Pancreas (tissue), 10 donors: ENCODE measurements at regions not wholly inside any gene's neighbourhood (a gene's known extent, or its start where the extent isn't known, plus 50 kb on each side); places are given as distances from the start of the nearest gene placed in this dataset.
"Not testable (repeated sequence)": the region's sequence is repeated elsewhere in the genome, so short reads cannot be mapped to it uniquely, and the experiment has no call there.

Source experiments
- ATAC-seq, 4 donors: fragments of 200-7000 bp; cut with Tn5 transposase; one replicate each; pipeline versions ENCODE4 v1.8.0 to v1.9.1; 2020; ENCODE audit warnings: mild to moderate bottlenecking in 4 of 4, moderate library complexity in 4 of 4
- DNase-seq, 6 donors: peaks; one replicate each; pipeline ENCODE4 v3.0.0-alpha.2; 2020
- FAIRE-seq: peaks from 2 replicates; lab custom pipeline; 2012; peaks lifted over from hg19 to GRCh38; lab: Jason Lieb, UNC
- H3K27ac ChIP-seq, 4 donors: fragments of 200-600 bp; sonication (generic); 1 replicate in 3 of 4; 2 replicates in 1 of 4; pipeline versions ENCODE4 v1.5.0 to v1.8.0; 2020
- H3K27me3 ChIP-seq, 4 donors: fragments of 200-600 bp; one replicate each; pipeline ENCODE4 v1.8.0; 2021
- H3K36me3 ChIP-seq, 3 donors: fragments of 200-600 bp; sonication (generic) in 1 of 3; one replicate each; pipeline versions ENCODE4 v1.5.0 to v1.8.0; 2020 to 2021
- H3K4me1 ChIP-seq, 3 donors: fragments of 200-600 bp; one replicate each; pipeline ENCODE4 v1.8.0; 2021
- H3K4me3 ChIP-seq, 4 donors: fragments of 200-600 bp; sonication (generic) in 2 of 4; one replicate each; pipeline versions ENCODE4 v1.5.0 to v1.8.0; 2020 to 2021
- H3K9me3 ChIP-seq, 4 donors: fragments of 200-600 bp; one replicate each; pipeline ENCODE4 v1.8.0; 2021
- WGBS, 2 donors: extraction: QIAGEN DNeasy Blood & Tissue Kit; methylation state at CpG; one replicate each; pipeline ENCODE4 v1.1.7; 2013; 5-methylcytosine and 5-hydroxymethylcytosine counted together
- intact Hi-C, 3 donors: fragments of 100-400 bp; cut with DNase I; formaldehyde crosslinking; loops; one replicate each; pipeline versions ENCODE4 v1.11.1 to v1.14.2; 2022
- TF ChIP-seq, protein P1 (sequence below), 4 donors: fragments of 200-600 bp; sonication (generic) in 3 of 4; IDR thresholded peaks; one replicate each; pipeline versions ENCODE4 v1.5.0 to v1.8.0; 2021; ENCODE audit warnings: antibody characterized with exemption in 4 of 4
- donor health status: healthy with polysubstance abuse.
- donor health status: DM: no; HTN: no; CAD: no; lungs with moderate emphysema.
- donor health status: DM: no; HTN: no; CAD: no.
- donor health status: control.
- donor health status: control.
- donor health status: Bipolar disorder and iron deficiency.
- donor health status: DM: yes; HTN: yes; CAD: no.
- donor health status: DM: no; HTN: no; CAD: no.
- donor health status: DM: no; HTN: no; CAD: no.
- donor health status: DM: yes; HTN: yes; CAD: no.

DNA sequence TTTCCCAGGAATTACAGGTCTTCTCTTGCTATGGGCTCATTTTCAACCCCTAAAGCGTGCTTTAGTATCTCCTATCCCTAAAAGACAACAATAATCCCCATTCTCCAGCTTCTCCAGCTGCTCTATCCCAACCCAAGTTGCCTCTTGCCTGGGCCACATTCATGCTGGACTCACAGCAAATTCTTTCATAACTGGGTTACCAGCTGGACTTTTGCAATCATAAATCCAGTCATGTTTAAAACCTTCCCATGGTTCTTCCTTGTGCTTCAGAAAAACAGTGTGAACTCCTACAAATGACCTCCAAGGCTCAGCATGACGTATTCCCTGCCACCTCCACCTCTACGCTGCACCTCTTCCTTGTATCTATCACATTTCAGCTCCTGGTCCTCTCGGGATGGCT, 346.9 kb downstream of the GADD45G start:
- TF ChIP-seq, protein P1, sequence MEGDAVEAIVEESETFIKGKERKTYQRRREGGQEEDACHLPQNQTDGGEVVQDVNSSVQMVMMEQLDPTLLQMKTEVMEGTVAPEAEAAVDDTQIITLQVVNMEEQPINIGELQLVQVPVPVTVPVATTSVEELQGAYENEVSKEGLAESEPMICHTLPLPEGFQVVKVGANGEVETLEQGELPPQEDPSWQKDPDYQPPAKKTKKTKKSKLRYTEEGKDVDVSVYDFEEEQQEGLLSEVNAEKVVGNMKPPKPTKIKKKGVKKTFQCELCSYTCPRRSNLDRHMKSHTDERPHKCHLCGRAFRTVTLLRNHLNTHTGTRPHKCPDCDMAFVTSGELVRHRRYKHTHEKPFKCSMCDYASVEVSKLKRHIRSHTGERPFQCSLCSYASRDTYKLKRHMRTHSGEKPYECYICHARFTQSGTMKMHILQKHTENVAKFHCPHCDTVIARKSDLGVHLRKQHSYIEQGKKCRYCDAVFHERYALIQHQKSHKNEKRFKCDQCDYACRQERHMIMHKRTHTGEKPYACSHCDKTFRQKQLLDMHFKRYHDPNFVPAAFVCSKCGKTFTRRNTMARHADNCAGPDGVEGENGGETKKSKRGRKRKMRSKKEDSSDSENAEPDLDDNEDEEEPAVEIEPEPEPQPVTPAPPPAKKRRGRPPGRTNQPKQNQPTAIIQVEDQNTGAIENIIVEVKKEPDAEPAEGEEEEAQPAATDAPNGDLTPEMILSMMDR (IDR thresholded peaks at IDR 0.05), result no peak
- H3K9me3 ChIP-seq, result no peaks in the 10 kb centered on the region
- DNase-seq, result no peak
- intact Hi-C loops, result no loop called here
- H3K4me1 ChIP-seq, result no peaks in the 10 kb centered on the region
- ATAC-seq, result no peak
- no peaks in the 10 kb centered on the region for H3K36me3 ChIP-seq
- H3K4me3 ChIP-seq, result no peak overlapping the region
- no peak overlapping the region for H3K27ac ChIP-seq
- FAIRE-seq, result no peak
- no peaks in the 10 kb centered on the region for H3K27me3 ChIP-seq
- WGBS, 2 donors, result 89 to 92% methylated on average over 4 of the region's 4 CpGs

DNA sequence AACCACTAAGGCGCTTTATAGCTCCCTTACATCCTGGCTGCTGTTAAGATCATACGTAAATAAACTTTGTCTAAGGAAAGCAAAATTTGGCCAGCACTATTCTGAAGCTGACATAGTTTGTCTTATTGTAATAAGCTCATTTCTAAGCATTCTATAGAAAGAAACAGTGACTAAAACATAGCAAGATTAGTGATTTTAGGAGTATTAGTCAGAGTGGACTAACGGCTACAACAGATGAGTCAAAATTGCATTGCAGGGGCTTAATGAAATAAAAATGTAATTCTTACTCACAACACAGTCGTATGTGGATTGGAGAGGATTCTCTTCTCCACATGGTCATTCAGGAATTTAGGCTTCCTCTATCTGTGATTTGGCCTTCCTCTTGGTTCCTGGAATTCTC, 347.6 kb downstream of the GADD45G start:
- no peak for FAIRE-seq
- Histone ChIP-seq H3K4me3 (no peak overlapping the region), H3K4me1 (no peaks in the 10 kb centered on the region), H3K9me3 (no peaks in the 10 kb centered on the region), H3K36me3 (no peaks in the 10 kb centered on the region), H3K27ac (no peak overlapping the region), H3K27me3 (no peaks in the 10 kb centered on the region)
- 92 to 95% methylated on average over 4 of the region's 4 CpGs for WGBS, 2 donors
- DNase-seq, result no peak
- TF ChIP-seq, protein P1 (IDR thresholded peaks at IDR 0.05), result no peak
- intact Hi-C loops, result no loop called here
- ATAC-seq, result no peak

DNA sequence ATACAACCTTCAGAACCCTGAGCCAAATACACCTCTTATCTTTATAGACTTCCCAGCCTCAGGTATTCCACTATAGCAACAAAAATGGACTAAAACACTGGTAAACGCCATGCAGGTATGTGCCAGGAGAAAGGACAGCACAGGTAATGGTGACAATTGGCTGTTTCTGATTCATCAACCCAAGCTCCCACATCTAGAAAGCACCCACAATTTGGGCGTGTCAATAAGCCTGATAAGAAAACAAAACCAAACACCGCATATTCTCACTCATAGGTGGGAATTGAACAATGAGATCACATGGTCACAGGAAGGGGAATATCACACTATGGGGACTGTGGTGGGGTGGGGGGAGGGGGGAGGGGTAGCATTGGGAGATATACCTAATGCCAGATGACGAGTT, 348.5 kb downstream of the GADD45G start:
- intact Hi-C loops, ATAC-seq, H3K4me3 ChIP-seq, H3K36me3 ChIP-seq, H3K4me1 ChIP-seq, H3K27me3 ChIP-seq, DNase-seq, H3K27ac ChIP-seq, H3K9me3 ChIP-seq, FAIRE-seq: not testable (repeated sequence)
- 84 to 91% methylated on average over 3 to 4 of the region's 4 CpGs for WGBS, 2 donors

DNA sequence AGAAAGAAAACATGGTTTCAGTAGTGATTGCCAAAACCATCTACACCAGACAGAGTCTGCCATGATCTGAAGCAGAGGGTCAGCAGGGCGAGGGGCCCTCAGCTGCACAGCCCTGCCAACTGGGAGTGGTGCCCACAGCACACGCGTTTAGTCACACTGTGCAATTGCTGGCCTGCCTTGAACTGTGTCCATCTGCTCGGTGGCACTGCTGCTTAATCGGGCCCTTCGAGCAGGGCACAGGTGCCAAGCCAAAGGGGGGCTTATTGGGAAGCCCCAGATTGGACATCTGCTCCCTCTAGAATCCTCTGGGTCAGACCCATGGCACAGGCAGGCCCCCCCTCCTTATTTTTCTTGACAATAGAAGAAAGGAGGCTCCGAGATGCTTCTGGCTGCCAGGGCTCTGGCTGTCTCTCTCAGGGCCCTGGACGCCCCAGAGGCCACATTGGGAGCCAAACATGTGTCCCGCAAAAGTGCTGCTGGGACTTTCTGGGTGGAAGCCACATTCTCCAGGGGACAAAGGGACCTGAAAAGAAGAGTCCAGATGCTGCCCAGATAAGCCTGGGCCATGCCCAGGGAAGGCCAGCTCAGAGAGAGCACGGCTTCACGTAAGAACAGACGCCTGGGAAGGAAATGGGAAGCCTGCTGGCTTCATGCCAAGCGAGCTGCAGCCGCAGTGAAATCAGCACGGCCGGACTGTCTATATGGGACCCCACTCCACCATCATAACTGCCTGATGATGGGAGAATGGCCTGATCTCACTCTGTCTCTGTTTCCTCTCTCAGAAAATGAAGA, 349.2 kb downstream of the GADD45G start:
- no peak for DNase-seq
- Histone ChIP-seq H3K27ac (no peak overlapping the region), H3K9me3 (no peaks in the 10 kb centered on the region), H3K36me3 (no peaks in the 10 kb centered on the region), H3K27me3 (no peaks in the 10 kb centered on the region), H3K4me1 (no peaks in the 10 kb centered on the region), H3K4me3 (no peak overlapping the region)
- ATAC-seq, result peak in 1 of 4 donors; percentile 23
- TF ChIP-seq, protein P1 (IDR thresholded peaks at IDR 0.05), result no peak
- WGBS, 2 donors, result 71 to 76% methylated on average over 16 of the region's 16 CpGs
- no peak for FAIRE-seq
- intact Hi-C loops, result no loop called here

DNA sequence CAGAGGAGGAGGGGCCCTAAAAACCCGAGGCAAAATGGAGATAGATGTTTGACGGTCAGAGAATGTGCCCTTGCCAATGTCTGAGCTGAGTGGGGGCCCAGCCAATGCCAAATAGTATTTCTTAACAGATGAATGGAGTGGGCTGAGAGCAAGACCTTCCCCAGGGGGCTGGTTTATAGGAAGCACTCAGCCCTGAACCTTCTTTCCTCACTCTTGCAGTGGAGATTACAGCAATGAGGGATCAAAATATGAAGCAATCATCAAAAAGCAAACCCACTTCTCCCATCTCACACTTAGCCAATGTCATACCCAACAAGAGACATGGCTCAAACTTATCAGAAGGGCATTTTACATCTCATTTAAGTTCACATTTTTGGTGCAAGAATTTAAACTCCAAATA, 350.3 kb downstream of the GADD45G start:
- intact Hi-C loops, result no loop called here
- 53 to 67% methylated on average over 2 of the region's 2 CpGs for WGBS, 2 donors
- FAIRE-seq, result no peak
- Histone ChIP-seq H3K9me3 (no peaks in the 10 kb centered on the region), H3K27me3 (no peaks in the 10 kb centered on the region), H3K27ac (no peak overlapping the region), H3K4me1 (no peaks in the 10 kb centered on the region), H3K4me3 (no peak overlapping the region), H3K36me3 (no peaks in the 10 kb centered on the region)
- no peak for DNase-seq
- TF ChIP-seq, protein P1 (IDR thresholded peaks at IDR 0.05), result no peak
- peak in 1 of 4 donors; percentile 29 for ATAC-seq
